GM10266 (cell line): ENCODE measurements at regions not wholly inside any gene's neighbourhood (a gene's known extent, or its start where the extent isn't known, plus 50 kb on each side); places are given as distances from the start of the nearest gene placed in this dataset.

Experiments used
- DNase-seq: peaks from one replicate; pipeline ENCODE4 v3.0.0; 2012; ENCODE audit errors: extremely low spot score
- TF ChIP-seq, protein P1 (sequence below): IDR thresholded peaks from 2 replicates; pipeline ENCODE4 v1.5.1; 2012; ENCODE audit warnings: mild to moderate bottlenecking, low read depth; ENCODE audit not compliant: control insufficient read depth, insufficient read depth; ENCODE audit errors: missing control alignments

DNA sequence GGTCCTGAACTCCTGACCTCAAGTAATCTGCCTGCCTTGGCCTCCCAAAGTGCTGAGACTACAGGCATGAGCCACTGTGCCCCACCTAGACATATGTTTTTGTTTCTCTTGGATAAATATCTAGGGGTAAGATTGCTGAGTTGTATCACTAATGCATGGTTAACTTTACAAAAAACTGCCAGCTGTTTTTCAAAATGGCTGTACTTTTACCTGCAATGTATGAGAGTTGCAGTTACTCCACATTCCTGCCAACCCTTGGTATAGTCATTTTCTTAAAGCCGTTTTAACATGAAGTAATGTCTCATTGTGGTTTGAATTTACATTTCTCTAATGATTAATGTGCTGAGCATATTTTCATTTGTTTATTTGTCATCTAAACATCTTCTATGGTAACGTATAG is 289.7 kb downstream of the UTRN start:
- TF ChIP-seq, protein P1, sequence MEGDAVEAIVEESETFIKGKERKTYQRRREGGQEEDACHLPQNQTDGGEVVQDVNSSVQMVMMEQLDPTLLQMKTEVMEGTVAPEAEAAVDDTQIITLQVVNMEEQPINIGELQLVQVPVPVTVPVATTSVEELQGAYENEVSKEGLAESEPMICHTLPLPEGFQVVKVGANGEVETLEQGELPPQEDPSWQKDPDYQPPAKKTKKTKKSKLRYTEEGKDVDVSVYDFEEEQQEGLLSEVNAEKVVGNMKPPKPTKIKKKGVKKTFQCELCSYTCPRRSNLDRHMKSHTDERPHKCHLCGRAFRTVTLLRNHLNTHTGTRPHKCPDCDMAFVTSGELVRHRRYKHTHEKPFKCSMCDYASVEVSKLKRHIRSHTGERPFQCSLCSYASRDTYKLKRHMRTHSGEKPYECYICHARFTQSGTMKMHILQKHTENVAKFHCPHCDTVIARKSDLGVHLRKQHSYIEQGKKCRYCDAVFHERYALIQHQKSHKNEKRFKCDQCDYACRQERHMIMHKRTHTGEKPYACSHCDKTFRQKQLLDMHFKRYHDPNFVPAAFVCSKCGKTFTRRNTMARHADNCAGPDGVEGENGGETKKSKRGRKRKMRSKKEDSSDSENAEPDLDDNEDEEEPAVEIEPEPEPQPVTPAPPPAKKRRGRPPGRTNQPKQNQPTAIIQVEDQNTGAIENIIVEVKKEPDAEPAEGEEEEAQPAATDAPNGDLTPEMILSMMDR, result no peak
- DNase-seq, result no peak

DNA sequence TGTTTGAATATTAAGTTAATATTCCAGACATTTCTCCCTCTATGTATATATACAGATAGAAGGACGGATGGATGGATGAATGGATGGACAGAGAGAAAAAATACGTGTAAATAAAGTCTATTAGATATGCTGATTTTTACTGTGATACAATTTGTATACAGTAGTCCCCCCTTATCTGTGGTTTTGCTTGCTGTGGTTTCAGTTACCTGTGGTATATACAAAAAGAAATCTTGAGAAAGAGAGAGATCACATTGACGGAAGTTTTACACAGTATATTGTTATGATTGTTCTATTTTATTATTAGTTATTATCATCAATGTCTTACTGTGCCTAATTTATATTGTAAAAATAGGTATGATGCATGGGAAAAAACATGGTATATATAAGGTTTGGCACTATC is 290.2 kb downstream of the UTRN start:
- no peak for DNase-seq
- TF ChIP-seq, protein P1, result no peak

DNA sequence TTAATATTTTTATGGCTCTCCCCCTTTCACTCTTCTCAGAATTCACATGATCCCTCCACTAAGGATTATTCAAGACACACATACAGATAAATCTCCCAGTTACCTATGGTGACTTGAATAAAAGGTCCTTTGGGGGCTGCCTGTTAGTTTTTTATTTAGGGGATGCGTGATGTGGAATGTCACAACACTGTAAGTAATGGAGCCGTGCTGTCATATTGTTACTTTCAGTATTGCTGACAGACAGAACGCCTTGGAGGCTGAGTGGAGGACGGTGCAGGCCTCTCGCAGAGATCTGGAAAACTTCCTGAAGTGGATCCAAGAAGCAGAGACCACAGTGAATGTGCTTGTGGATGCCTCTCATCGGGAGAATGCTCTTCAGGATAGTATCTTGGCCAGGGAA is 291.7 kb downstream of the UTRN start:
- DNase-seq, result no peak
- TF ChIP-seq, protein P1, result no peak

DNA sequence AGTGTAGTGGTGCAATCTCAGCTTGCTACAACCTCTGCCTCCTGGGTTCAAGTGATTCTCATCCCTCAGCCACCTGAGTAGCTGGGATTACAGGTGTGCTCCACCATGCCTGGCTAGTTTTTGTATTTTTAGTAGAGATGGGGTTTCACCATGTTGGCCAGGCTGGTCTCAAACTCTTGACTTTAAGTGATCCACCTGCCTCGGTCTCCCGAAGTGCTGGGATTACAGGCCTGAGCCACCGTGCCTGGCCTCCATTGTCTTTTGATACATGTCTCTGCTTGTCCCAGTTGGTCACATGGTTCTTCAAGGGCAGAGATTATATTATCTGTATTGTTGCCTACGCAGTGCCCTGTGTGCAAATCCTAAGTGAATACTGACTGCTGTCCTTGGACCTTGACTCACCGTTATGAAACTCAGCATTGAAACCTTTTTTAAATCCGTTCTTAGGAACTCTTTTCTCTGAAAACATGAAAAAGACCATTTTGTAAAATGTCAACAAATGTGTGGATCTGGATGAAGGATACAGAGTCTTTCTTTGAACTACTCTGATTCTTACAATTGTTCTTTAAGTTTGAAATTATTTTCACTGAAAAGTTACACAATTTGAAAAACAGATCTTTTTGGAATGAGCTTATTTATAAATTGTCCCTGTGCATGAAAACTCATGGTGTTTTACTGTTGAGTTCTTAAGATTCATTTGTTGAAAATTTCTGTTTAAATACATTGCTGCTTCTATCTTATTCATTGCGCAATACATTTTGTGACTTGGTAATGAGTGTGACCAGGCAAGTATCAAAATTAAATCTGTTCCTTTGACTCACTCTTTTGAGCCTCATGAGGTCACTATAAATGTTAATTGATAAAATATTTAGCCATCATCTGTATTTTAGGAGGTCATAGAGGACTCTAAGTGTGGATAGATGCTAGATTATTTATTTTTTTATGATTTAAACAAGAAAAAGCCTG is 293.5 kb downstream of the UTRN start:
- TF ChIP-seq, protein P1, result no peak
- no peak for DNase-seq

DNA sequence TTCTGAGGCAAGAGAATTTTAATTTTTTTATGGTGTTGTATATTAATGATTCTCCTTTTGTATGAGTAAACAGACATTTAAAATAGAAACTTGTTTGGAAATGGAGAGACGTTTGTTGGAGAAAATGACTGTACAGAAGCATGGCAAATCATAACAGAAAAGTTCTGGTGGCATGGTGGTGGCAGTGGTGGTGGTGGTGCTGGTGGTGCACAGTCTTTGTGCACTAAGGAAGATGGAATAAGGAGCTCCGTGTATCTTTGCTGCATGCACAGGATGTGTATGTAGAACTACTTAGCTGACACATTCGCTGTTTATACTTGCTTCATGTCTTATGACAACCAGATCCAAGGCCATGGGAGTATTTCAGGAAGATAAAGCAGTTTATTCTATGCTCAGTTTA is 294.9 kb downstream of the UTRN start:
- TF ChIP-seq, protein P1, result no peak
- no peak for DNase-seq

DNA sequence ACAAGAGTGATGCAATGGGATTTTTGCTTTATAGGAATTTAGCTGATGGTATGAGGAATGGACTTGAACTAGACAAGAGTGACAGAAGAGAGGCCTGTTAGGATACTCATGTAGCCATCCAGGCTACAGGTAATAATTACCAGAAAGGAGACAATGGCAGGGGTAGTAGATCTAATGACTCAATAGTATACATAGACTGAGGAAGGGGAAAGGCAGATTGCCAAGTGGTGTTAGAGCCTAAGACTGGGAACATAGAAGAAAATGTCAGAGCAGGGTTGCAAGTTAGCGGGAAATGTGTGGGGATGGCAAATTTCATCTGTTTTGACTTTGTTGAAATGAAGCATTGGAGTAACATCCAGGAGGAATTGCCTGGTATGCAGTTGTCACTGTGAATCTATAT is 295.6 kb downstream of the UTRN start:
- TF ChIP-seq, protein P1, result no peak

DNA sequence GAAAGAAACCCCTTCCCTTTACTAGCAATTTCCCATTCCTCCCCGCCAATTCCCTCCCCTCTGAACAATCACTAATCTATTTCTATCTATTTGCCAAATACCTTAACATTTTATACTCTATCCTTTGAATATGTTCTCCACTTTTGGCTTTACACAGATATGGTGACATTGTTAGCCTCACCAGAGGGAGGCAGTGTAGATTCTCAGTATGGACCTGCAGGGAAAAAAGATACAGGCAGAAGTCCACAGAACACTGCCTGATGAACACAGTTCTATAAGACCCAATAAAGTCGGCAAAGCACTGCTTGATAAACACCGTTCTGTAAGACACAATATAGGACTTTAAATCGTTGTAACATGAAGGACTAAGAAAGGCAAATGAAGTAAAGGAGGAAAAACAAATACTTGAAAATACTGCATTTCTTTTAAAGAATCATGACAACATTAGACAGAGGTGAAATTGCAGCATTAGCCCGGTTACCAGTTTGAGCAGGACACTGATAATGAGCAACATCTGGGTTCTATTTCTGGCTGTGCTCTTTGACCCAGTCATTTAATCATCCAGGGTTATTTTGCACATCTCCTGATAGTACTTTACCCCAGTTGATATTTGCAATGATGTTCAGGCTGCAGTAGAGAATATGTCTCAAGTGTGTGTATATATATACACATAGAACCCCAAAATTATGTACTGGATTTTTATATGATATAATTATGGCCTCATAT is 296.8 kb downstream of the UTRN start:
- DNase-seq, result no peak
- TF ChIP-seq, protein P1, result peak; percentile 59

More for the DNA sequence above, 295.6 kb downstream of the UTRN start:
- DNase-seq, result no peak
